Muscle of arm (tissue), 1 donor: ENCODE measurements at regions not wholly inside any gene's neighbourhood (a gene's known extent, or its start where the extent isn't known, plus 50 kb on each side); places are given as distances from the start of the nearest gene placed in this dataset.

Experiments
- DNase-seq: peaks from one replicate; pipeline ENCODE4 v3.0.0-alpha.2; 2013

DNA sequence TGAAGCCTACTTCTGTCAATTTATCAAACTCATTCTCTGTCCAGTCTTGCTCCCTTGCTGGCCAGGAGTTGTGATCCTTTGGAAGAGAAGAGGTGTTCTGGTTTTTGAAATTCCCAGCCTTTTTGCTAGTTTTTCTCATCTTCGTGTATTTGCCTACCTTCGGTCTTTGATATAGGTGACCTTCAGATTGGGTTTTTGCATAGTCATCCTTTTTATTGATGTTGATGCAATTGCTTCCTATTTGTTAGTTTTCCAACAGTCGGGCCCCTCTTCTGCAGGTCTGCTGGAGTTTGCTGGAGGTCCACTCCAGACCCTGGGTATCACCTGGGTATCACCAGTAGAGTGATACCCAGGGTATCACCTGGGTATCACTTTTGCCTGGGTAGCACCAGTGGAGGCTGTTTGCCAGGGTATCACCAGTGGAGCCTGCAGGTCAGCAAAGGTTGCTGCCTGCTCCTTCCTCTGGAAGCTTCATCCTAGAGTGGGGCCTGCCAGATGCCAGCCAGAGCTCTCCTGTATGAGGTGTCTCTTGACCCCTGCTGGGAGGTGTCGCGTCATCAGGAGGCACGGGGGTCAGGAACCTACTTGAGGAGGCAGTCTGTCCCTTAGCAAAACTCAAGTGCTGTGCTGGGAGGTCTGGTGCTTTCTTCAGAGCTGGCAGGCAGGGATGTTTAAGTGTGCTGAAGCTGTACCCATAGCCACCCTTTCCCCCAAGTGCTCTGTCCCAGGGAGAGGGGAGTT lies 684.2 kb downstream of the PCDH18 start:
- DNase-seq: no peak

DNA sequence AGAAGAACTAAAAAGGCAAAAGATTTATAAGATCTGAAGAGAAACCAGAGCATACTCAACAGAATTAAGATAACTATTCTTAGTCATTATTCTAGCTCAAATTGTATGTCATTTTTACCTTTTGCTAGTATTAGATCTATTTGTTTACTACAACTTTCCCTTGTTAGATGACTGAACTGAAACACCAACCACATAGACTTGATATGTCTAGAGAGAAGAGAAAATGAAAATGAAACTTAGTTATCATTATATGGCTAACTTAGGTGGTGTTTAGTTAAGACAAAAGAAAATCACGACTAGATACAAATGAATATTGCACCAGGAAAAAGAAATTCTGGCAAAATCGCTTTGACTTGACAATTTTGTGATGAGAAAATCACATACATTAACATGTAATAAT lies 690.8 kb downstream of the PCDH18 start:
- DNase-seq: no peak

DNA sequence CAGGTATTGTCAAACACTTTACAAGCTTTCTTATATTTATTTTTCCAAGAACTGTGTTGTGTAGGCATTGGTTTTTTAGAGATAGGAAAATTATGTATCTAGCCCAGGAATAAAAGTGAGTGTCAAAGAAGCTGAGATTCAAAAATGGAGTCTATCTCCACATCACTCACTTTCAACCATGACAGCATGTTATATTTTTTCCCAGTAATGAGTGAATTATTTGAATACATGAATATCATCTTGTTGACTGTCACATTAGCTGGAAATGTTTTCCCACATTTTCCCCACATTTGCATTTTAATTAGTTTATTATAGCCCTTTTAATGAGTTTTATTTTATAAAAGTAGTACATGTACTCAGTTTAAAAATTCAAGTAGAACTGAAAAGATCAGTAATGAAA lies 693.7 kb downstream of the PCDH18 start:
- no peak for DNase-seq

DNA sequence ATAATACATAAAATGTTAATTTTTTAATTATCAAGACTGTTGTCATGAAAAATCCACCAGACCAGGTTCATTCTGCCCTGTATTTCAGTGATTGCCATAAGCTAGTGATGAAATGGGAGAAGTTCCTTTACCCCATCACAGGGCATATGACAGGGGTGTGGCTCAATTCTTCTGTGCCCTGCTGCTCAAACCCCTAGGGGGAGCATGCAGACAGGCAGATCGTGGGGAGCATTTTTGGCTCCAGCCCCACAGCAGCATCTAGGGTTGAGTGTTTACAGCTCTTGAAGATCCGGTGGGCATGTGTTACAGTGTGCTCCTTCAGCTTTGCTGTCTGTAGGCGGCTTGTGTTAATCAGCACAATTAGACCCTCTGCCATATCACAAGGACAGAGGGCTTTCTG lies 700.7 kb downstream of the PCDH18 start:
- DNase-seq: no peak

DNA sequence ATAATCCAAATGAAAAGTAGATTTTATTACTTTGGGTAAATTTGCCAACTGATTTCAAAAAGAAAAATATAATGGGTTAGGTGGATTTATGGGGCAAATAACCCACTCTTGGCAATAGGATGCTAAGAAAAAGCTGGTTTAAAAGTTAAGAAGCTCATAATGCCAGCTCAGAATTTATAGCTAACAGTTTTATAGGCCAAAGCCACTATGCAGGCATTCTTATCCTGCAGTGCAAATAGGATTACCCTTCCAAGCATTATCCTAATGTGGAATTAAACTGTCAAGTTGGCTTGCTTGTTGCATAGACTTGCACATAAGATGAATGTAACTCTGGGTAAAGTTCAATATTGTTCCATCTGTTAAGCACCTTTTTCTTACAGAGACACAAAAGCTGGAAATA lies 703.0 kb downstream of the PCDH18 start:
- DNase-seq: no peak

DNA sequence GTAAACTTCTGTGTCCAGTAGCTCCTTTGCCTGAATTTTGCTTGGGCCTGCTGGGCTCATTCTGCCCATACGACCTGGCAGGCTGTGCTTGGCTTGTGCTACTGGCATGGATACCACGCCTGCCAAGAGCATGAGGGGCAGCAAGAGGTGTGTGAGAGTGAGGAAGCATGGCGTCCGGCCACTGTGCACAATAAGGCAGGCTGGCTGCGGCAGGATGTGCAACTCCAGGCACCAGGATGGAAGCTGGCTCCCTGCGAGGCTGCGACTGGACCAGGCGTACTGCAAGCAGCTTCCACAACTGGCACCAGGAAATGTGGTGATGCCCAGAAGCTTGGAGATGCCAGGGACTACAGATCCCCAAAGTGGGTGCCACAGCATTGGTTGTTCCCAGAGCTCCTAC lies 709.3 kb downstream of the PCDH18 start:
- no peak for DNase-seq

DNA sequence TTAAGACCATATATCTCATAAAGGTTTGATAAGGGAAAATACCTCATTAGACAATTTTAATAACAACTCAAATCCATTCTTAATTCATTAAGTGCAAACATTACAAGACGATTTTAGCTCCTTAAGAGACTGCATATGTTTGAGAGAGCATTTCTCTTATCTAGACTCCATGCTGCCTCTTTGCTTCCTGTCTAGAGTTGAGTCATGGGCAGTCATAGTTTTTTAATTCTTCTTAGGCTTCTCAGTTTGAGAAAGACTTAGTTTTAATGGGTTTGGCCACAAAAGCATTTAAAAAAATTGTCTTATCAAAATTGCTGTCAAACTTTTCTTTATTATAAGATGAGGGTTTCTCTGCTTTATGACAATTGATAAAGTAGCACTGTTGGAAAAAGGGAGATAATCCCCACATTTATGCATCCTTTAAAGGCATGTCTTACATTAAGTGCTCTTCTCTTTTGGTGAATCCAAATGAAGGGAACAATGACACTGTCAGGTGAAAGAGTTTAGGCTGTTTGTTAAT lies 713.4 kb downstream of the PCDH18 start:
- no peak for DNase-seq

DNA sequence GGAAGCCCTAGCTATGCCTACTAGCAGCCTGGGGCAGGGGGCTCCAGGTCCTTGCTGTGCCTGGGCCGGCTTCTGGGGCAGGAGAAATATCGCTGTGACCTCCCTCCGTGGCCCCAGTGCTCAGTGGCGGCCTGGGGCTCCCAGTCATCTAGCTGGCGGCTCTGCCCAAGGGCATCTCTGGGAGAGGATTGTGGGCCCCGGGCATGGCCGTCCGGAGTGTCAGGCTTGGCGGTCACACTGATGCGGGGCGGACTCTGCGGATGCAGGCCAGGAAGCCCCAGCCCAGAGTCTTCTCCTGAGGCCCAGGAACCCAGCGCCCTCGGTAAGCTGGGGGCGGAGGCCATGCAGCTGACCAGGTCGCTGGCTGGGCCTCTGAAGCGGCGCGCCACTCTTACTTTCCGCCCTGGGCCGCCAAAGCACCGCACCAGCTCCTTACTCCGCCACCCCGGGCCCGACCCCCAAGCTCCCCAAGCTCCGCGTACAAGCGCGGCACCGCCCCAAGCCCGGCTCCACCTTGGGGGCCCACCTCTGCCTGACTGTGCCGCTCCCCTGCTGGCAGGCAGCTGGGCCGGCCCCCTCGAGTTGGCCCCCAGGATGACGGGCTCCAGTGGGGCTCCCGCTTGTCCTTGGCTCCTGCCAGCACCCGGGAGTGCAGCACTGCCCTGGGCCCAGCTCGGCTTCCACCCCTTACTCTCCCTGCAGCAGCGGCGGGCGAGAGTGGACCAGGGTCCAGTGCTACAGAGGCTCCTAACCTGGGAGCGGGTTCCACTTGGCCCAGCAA lies 720.0 kb downstream of the PCDH18 start:
- DNase-seq: no peak

DNA sequence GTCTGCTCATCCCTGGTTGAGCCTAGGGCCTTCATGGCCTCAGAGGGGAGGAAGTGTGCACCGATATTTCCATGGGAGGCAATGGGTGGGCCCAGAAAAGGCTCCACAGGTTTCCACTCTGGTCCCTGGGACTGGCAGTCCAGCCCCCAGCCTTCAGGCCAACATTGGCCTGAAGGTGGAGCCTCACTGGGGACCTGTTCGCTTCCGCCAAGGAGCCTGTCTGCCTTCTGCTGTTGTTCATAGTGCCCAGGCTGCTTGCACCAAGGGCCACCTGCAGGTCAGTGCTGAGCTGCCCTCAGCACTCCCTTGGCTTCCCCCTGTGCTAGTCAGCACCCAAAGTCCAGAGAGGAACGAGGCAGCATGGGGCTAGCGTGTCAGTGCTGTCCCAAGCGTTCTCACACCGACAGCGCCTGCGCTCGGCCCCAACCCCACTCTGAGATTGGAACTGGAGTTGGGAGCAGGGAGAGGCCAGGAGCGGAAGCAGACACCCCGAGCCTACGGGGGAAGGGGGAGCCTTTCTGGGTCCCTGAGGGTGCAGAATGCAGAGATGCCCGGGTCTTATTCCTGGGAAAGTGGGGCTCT lies 720.7 kb downstream of the PCDH18 start:
- DNase-seq: no peak

DNA sequence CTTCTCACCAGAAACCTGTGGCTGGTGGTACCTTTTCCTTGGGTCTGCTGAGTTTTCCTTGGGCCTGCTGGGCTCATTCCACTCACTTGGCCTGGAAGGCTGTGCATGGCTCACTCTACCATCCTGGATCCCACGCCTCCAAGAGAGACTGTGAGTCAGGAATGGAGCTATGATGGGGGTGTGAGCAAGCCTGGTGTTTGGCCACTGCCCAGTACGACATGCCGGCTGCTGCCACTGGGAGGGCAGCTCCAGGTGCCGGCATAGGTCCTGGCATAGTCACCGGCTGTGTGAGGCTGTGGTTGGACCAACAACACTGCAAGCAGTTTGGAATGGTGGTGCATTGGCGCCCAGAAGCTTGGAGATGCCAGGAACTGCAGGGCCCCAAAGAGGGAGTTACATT lies 721.7 kb downstream of the PCDH18 start:
- DNase-seq: no peak

DNA sequence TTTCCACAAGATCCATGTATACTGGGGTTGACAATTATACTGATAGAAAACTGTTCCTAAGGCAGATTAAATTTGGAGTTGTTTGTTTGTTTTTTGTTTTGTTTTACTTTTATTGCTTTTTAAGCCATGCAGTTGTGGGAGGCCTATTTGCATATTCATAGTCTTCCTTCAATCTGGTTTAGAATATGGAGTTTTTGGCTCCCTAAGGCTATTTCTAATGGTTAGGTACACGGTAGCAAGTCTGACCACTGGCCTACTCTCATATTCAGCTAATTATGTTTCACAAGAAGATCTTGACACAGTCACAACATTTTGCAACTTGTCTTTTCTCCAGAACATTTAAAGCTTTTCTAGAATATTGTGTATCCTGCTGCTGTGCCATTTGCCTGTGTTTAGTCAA lies 725.5 kb downstream of the PCDH18 start:
- no peak for DNase-seq

DNA sequence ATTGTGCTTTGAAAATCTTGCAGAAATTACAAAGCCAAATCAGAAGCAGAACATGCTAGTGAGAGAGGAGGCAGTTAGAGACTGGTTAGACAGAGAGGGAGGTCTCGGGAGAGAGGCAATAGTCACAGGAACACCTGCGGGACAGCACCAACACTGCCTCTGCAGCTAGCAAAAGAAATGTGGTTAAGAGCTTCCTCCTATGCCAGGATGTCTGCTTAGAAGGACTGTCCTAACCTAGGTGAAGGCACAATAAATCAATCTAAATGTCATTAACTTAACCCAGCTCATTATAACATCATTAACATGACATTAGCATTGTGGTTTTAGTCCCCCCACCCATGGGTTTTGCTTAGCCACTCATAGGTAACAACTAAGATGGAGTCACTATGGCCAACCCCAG lies 726.7 kb downstream of the PCDH18 start:
- DNase-seq: no peak

DNA sequence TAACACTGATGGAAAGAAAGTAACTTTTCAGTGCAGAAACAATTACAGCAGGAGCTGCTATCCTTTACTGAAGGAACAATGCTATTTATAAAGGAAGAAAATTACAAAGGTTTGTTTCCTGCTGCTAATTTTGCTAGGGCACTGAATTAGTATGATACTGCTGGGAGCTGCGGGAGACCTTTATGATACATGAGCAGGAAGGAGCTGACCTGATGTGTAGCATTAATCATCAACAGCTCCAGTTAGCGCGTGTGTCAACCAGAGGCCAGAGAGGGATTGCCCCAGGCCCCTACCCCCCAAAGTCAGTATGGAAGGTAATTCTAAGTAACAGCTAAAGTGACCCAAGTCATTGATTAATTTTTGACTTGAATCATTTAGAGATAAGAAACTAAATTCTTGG lies 728.9 kb downstream of the PCDH18 start:
- DNase-seq: no peak

DNA sequence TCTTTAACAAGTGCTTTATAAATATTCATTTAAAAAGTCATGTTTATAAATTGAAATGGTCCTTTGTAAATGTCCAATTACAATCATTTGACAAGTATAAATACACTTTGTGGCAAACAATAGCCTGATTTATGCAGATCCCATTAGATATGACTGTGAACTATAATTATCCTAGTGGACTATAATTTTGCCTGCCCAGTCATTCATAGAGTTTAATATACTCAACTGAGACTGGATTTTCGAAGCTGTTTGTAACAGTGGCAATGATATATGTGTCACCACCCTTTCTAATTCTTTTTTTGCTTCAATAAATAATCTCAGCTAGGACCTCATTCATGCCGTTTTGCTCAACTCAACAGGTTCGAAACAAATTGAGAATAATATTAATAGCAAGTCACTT lies 732.0 kb downstream of the PCDH18 start:
- DNase-seq: no peak

DNA sequence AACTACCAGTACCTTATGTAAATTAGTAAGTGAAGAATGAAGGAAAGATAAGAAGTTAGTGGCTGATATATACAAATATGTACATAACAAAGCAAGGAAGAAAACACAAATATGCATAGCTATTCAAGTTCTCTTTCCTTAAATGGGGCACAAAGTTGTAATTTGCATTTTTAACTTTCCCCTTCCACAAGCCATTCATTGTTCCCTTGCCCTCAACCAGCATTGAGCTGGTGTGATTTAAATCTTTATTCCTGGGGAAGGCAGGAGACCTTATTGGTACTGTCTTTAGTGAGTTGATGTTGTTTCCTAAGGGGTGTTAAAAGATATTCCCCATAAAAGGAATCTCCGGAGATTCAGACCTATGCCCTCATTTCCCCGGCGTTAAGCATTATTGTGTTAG lies 735.3 kb downstream of the PCDH18 start:
- no peak for DNase-seq

DNA sequence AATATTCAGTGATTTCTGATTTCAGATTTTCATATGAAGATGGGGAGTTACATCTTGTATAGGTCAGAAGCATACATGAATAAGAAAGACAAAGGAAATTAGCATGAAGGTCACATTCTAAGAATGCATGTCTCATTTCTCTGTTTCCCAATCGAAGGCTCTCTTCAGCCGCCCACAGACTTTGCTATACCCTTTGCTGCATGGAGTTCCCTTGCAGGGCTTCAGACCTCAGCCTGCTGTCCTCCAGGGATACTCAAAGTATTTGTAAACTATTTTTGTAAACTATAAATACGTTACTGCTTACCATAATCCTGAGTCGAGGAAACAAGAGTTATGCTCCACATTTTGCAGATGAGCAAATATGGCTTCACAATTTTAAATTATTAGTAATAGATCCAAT lies 738.4 kb downstream of the PCDH18 start:
- no peak for DNase-seq

DNA sequence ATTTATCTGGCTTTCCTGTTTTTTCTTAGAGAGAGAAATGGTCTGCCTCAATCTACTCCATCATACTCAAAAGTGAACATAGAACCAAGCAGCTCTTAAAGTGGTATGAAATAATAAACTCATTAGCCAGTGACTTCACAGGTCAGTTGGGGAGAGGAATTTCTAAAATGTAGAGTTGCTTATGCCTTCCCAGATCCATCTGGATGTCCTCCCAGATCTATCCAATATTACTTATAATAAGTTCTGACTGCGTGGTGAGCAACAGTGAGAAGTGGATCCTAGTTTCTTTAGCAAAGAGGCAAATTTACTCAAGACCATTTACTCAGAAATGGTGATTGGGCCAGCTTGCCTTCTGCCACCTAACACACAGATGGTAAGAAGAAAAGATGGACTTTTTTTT lies 748.0 kb downstream of the PCDH18 start:
- no peak for DNase-seq

DNA sequence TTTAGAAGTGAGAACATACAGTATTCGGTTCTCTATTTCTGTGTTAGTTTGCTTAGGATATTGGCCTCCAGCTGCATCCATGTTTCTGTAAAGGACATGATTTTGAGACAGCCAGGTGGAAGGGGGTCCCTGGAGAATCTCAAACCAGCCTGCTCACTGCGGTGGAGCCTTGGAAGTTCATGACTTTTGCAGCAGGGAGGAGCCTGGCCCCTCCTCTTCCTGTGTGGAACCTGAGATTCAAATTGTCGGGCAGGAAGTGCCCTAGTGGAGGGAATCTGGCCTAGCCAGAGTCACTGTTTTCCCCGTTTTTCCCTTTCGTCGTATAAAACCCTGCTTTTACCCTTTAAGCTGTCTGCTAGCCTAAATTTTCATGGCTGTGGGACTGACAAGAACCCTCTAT lies 762.6 kb downstream of the PCDH18 start:
- DNase-seq: no peak

DNA sequence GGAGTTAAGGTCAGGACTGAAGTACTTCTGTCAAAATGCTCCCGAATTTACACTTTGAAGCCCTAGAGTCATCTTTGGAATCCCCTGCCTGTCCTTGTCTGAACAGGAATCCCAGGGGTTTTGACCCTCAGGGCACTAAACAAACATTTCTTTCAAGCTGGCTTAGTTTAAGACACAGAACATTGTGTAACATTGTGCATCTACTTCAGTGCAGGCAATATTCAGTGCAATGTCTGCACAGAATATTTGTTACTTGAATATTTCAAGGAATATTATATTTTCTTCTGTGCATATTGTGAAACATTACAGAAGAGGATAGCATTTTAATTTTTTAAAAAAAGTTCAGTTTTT lies 763.4 kb downstream of the PCDH18 start:
- DNase-seq: no peak

DNA sequence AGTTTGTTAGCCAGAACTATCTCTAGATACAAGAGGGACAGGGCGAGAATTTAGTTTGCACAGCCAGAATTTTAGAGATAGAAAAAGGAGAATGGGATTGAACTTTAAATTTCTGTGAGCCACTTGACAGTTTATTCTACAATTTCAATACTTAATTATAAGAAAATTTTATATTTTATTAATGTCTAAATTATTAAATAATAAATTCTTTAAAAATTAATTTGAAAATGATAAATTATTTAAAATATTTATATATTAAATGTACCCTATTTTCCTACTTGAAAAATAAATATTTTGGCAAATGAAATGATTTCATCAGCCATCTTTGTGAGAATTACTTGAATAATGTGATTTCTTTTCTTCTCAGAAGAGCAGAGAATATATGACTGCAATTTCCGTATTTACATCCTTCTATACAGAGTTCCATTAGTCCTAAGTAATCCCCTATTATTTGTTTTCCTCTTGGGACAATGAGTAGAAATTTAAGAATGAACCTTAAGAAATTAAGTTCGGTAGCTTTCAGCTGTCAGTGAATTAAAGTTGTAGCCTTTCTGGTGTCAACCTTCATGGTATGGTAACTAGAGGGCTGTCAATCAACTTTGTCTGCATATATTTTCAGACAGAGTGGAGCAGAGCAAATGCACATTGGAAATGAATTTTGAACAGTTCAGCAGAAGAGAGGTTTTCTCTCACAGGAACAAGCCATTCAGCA lies 763.9 kb downstream of the PCDH18 start:
- DNase-seq: no peak

DNA sequence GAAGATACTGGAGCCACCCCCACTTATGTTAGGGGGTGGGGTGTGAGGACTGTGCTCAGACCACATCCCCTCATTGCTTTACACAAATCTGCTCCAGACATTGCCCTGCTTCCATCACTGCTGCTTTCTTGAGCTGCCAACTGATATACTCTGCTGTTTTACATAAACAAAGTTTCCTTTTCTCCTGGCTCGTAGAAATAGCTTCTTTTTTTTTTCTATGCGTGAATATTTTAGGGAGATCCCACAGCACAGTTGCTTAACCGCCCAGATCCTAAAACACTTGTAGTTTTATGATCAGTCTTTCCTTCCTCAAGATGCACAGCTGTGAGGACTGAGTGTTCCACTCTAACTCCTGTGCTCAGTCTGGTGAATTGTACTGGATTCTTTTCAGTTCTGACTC lies 768.4 kb downstream of the PCDH18 start:
- DNase-seq: no peak

DNA sequence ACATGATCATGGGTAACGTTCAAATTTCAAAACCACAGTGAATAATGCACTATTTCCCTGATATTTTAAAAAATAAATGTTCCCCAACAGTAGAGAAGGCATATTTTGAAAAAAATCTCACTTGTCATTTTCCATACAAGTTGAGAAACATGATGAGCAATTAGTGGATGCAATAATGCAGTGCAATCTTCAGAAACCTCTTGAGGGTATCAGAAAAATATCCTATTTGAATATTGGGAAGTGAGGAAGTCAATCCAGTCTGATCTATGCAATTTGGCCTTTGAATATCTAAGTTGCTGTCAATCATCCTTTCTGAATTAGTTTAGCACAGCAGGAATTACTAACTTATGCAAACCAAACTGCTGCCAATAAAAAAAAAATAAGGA lies 776.8 kb downstream of the PCDH18 start:
- DNase-seq: no peak
